ENCODE measurements at regions not wholly inside any gene's neighbourhood (a gene's known extent, or its start where the extent isn't known, plus 50 kb on each side); places are given as distances from the start of the nearest gene placed in this dataset.

DNA sequence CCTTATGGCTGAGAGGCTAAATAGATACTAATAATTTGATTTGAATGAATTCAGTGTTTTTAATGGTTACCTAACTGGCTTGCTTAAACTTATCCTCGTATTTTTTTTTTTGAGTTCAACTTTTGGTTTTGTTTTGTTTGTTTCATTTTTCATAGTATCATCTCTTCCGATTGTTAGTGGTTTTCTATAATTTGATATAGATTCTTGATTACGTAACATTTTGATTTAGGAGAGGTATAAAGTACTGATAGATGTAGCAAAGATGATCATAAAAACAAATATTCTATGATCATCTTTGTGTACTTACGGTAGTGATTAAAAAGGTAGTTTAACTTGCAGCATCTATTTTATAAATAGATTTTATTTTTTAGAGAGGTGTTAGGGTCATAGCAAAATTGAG is 93.0 kb downstream of the ALX1 start:
- TF ChIP-seq, protein P1, sequence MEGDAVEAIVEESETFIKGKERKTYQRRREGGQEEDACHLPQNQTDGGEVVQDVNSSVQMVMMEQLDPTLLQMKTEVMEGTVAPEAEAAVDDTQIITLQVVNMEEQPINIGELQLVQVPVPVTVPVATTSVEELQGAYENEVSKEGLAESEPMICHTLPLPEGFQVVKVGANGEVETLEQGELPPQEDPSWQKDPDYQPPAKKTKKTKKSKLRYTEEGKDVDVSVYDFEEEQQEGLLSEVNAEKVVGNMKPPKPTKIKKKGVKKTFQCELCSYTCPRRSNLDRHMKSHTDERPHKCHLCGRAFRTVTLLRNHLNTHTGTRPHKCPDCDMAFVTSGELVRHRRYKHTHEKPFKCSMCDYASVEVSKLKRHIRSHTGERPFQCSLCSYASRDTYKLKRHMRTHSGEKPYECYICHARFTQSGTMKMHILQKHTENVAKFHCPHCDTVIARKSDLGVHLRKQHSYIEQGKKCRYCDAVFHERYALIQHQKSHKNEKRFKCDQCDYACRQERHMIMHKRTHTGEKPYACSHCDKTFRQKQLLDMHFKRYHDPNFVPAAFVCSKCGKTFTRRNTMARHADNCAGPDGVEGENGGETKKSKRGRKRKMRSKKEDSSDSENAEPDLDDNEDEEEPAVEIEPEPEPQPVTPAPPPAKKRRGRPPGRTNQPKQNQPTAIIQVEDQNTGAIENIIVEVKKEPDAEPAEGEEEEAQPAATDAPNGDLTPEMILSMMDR (IDR thresholded peaks at IDR 0.05; ENCODE audit: insufficient read depth, low read depth, low read length), result no peak
- no peak for TF ChIP-seq EZH2 (IDR thresholded peaks at IDR 0.05; ENCODE audit: insufficient read depth, low read length)

Measured in astrocyte (in vitro differentiated cells and primary cell).